ENCODE measurements at regions not wholly inside any gene's neighbourhood (a gene's known extent, or its start where the extent isn't known, plus 50 kb on each side); places are given as distances from the start of the nearest gene placed in this dataset.
A peak's percentile ranks its signal among the peaks of the same experiment; 100 is the strongest.

GRCh38 chrX:15985937-15986336 lies 131.3 kb upstream of the AP1S2 start:
- 60% methylated on average over 1 of the region's 2 CpGs for WGBS (ENCODE audit: insufficient coverage)
- no peaks in the 10 kb centered on the region for H3K9me3 ChIP-seq (replicated peaks; ENCODE audit: control insufficient read depth, low read depth, low read length)
- no peak overlapping the region for H3K27ac ChIP-seq (ENCODE audit: low read length)
- H3K27me3 ChIP-seq (ENCODE audit: control insufficient read depth, insufficient read depth, low read length) = peaks cover 17% of the 10 kb centered on the region
- no peaks in the 10 kb centered on the region for H3K36me3 ChIP-seq (ENCODE audit: control insufficient read depth, insufficient read depth, low read length)
- H3K4me1 ChIP-seq (ENCODE audit: control insufficient read depth, insufficient read depth, low read length) = no peaks in the 10 kb centered on the region
- no peak overlapping the region for H3K4me3 ChIP-seq (ENCODE audit: low read length)
- DNase-seq = no peak

GRCh38 chrX:15983034-15983433 lies 128.4 kb upstream of the AP1S2 start:
- no peak overlapping the region for H3K27ac ChIP-seq (ENCODE audit: low read length)
- H3K27me3 ChIP-seq (ENCODE audit: control insufficient read depth, insufficient read depth, low read length) = peaks cover 13% of the 10 kb centered on the region
- H3K9me3 ChIP-seq (replicated peaks; ENCODE audit: control insufficient read depth, low read depth, low read length) = no peaks in the 10 kb centered on the region
- H3K4me1 ChIP-seq (ENCODE audit: control insufficient read depth, insufficient read depth, low read length) = no peaks in the 10 kb centered on the region
- H3K4me3 ChIP-seq (ENCODE audit: low read length) = no peak overlapping the region
- WGBS (ENCODE audit: insufficient coverage) = 67% methylated on average over 1 of the region's 1 CpG
- H3K36me3 ChIP-seq (ENCODE audit: control insufficient read depth, insufficient read depth, low read length) = no peaks in the 10 kb centered on the region
- no peak for DNase-seq

- Histone ChIP-seq H3K9me3 (replicated peaks; ENCODE audit: control insufficient read depth, low read depth, low read length) (no peaks in the 10 kb centered on the region), H3K27ac (ENCODE audit: low read length) (no peak overlapping the region), H3K4me3 (ENCODE audit: low read length) (no peak overlapping the region), H3K36me3 (ENCODE audit: control insufficient read depth, insufficient read depth, low read length) (no peaks in the 10 kb centered on the region), H3K27me3 (ENCODE audit: control insufficient read depth, insufficient read depth, low read length) (peaks cover 20% of the 10 kb centered on the region), H3K4me1 (ENCODE audit: control insufficient read depth, insufficient read depth, low read length) (no peaks in the 10 kb centered on the region)
- no CpG with 5 or more reads among the region's 3 CpGs for WGBS (ENCODE audit: insufficient coverage)
- DNase-seq = peak; percentile 32
Observed at GRCh38 chrX:15977644-15978043, 123.0 kb upstream of the AP1S2 start.

GRCh38 chrX:15976396-15976795 lies 121.8 kb upstream of the AP1S2 start:
- H3K36me3 ChIP-seq (ENCODE audit: control insufficient read depth, insufficient read depth, low read length) = no peaks in the 10 kb centered on the region
- DNase-seq = peak; percentile 12
- no peaks in the 10 kb centered on the region for H3K4me1 ChIP-seq (ENCODE audit: control insufficient read depth, insufficient read depth, low read length)
- no CpG with 5 or more reads among the region's 1 CpG for WGBS (ENCODE audit: insufficient coverage)
- H3K4me3 ChIP-seq (ENCODE audit: low read length) = no peak overlapping the region
- H3K27ac ChIP-seq (ENCODE audit: low read length) = no peak overlapping the region
- no peaks in the 10 kb centered on the region for H3K9me3 ChIP-seq (replicated peaks; ENCODE audit: control insufficient read depth, low read depth, low read length)
- peaks cover 23% of the 10 kb centered on the region for H3K27me3 ChIP-seq (ENCODE audit: control insufficient read depth, insufficient read depth, low read length)

GRCh38 chrX:15973946-15974345 lies 119.3 kb upstream of the AP1S2 start:
- DNase-seq = peak; percentile 18
- no peak overlapping the region for H3K4me3 ChIP-seq (ENCODE audit: low read length)
- no peaks in the 10 kb centered on the region for H3K4me1 ChIP-seq (ENCODE audit: control insufficient read depth, insufficient read depth, low read length)
- WGBS (ENCODE audit: insufficient coverage) = no CpG with 5 or more reads among the region's 3 CpGs
- no peaks in the 10 kb centered on the region for H3K36me3 ChIP-seq (ENCODE audit: control insufficient read depth, insufficient read depth, low read length)
- no peaks in the 10 kb centered on the region for H3K9me3 ChIP-seq (replicated peaks; ENCODE audit: control insufficient read depth, low read depth, low read length)
- H3K27me3 ChIP-seq (ENCODE audit: control insufficient read depth, insufficient read depth, low read length) = peaks cover 25% of the 10 kb centered on the region
- H3K27ac ChIP-seq (ENCODE audit: low read length) = no peak overlapping the region

- no peaks in the 10 kb centered on the region for H3K36me3 ChIP-seq (ENCODE audit: control insufficient read depth, insufficient read depth, low read length)
- H3K4me1 ChIP-seq (ENCODE audit: control insufficient read depth, insufficient read depth, low read length) = no peaks in the 10 kb centered on the region
- no peak overlapping the region for H3K4me3 ChIP-seq (ENCODE audit: low read length)
- WGBS (ENCODE audit: insufficient coverage) = 33% methylated on average over 1 of the region's 2 CpGs
- H3K27ac ChIP-seq (ENCODE audit: low read length) = no peak overlapping the region
- peaks cover 27% of the 10 kb centered on the region for H3K27me3 ChIP-seq (ENCODE audit: control insufficient read depth, insufficient read depth, low read length)
- DNase-seq = no peak
- H3K9me3 ChIP-seq (replicated peaks; ENCODE audit: control insufficient read depth, low read depth, low read length) = no peaks in the 10 kb centered on the region
Observed at GRCh38 chrX:15973299-15973698, 118.7 kb upstream of the AP1S2 start.

GRCh38 chrX:15971696-15972095 lies 117.1 kb upstream of the AP1S2 start:
- no peak for DNase-seq
- no peak overlapping the region for H3K27ac ChIP-seq (ENCODE audit: low read length)
- WGBS (ENCODE audit: insufficient coverage) = 60% methylated on average over 1 of the region's 4 CpGs

GRCh38 chrX:15963858-15964257 lies 109.2 kb upstream of the AP1S2 start:
- no peak overlapping the region for H3K27ac ChIP-seq (ENCODE audit: low read length)
- H3K4me3 ChIP-seq (ENCODE audit: low read length) = no peak overlapping the region
- H3K27me3 ChIP-seq (ENCODE audit: control insufficient read depth, insufficient read depth, low read length) = peaks cover 9% of the 10 kb centered on the region
- H3K4me1 ChIP-seq (ENCODE audit: control insufficient read depth, insufficient read depth, low read length) = no peaks in the 10 kb centered on the region
- no peak for DNase-seq
- no peaks in the 10 kb centered on the region for H3K36me3 ChIP-seq (ENCODE audit: control insufficient read depth, insufficient read depth, low read length)
- WGBS (ENCODE audit: insufficient coverage) = no CpG with 5 or more reads among the region's 1 CpG
- H3K9me3 ChIP-seq (replicated peaks; ENCODE audit: control insufficient read depth, low read depth, low read length) = no peaks in the 10 kb centered on the region

More at GRCh38 chrX:15971696-15972095, 117.1 kb upstream of the AP1S2 start:
- Histone ChIP-seq H3K9me3 (replicated peaks; ENCODE audit: control insufficient read depth, low read depth, low read length) (no peaks in the 10 kb centered on the region), H3K27me3 (ENCODE audit: control insufficient read depth, insufficient read depth, low read length) (peaks cover 27% of the 10 kb centered on the region), H3K4me1 (ENCODE audit: control insufficient read depth, insufficient read depth, low read length) (no peaks in the 10 kb centered on the region), H3K36me3 (ENCODE audit: control insufficient read depth, insufficient read depth, low read length) (no peaks in the 10 kb centered on the region), H3K4me3 (ENCODE audit: low read length) (no peak overlapping the region)

GRCh38 chrX:15960237-15960636 lies 105.6 kb upstream of the AP1S2 start:
- Histone ChIP-seq H3K27ac (ENCODE audit: low read length) (no peak overlapping the region), H3K27me3 (ENCODE audit: control insufficient read depth, insufficient read depth, low read length) (peaks cover 7% of the 10 kb centered on the region), H3K9me3 (replicated peaks; ENCODE audit: control insufficient read depth, low read depth, low read length) (no peaks in the 10 kb centered on the region), H3K36me3 (ENCODE audit: control insufficient read depth, insufficient read depth, low read length) (no peaks in the 10 kb centered on the region), H3K4me1 (ENCODE audit: control insufficient read depth, insufficient read depth, low read length) (no peaks in the 10 kb centered on the region), H3K4me3 (ENCODE audit: low read length) (no peak overlapping the region)
- no CpG with 5 or more reads among the region's 2 CpGs for WGBS (ENCODE audit: insufficient coverage)
- DNase-seq = no peak

GRCh38 chrX:15956681-15957080 lies 102.1 kb upstream of the AP1S2 start:
- Histone ChIP-seq H3K9me3 (replicated peaks; ENCODE audit: control insufficient read depth, low read depth, low read length) (no peaks in the 10 kb centered on the region), H3K27ac (ENCODE audit: low read length) (no peak overlapping the region), H3K36me3 (ENCODE audit: control insufficient read depth, insufficient read depth, low read length) (no peaks in the 10 kb centered on the region), H3K4me3 (ENCODE audit: low read length) (no peak overlapping the region), H3K27me3 (ENCODE audit: control insufficient read depth, insufficient read depth, low read length) (peaks cover 17% of the 10 kb centered on the region), H3K4me1 (ENCODE audit: control insufficient read depth, insufficient read depth, low read length) (no peaks in the 10 kb centered on the region)
- peak; percentile 18 for DNase-seq
- WGBS (ENCODE audit: insufficient coverage) = no CpG with 5 or more reads among the region's 9 CpGs

GRCh38 chrX:15953801-15954200 lies 99.2 kb upstream of the AP1S2 start:
- Histone ChIP-seq H3K4me3 (ENCODE audit: low read length) (no peak overlapping the region), H3K27ac (ENCODE audit: low read length) (no peak overlapping the region), H3K9me3 (replicated peaks; ENCODE audit: control insufficient read depth, low read depth, low read length) (no peaks in the 10 kb centered on the region), H3K27me3 (ENCODE audit: control insufficient read depth, insufficient read depth, low read length) (peaks cover 16% of the 10 kb centered on the region), H3K36me3 (ENCODE audit: control insufficient read depth, insufficient read depth, low read length) (no peaks in the 10 kb centered on the region), H3K4me1 (ENCODE audit: control insufficient read depth, insufficient read depth, low read length) (no peaks in the 10 kb centered on the region)
- DNase-seq = no peak
- no CpG with 5 or more reads among the region's 2 CpGs for WGBS (ENCODE audit: insufficient coverage)

Data from muscle of leg (tissue), 3 donors.